PC-3 (cell line): ENCODE measurements at regions not wholly inside any gene's neighbourhood (a gene's known extent, or its start where the extent isn't known, plus 50 kb on each side); places are given as distances from the start of the nearest gene placed in this dataset.

Source experiments
- ATAC-seq: fragments of 200-7000 bp; cut with Tn5 transposase; 2 replicates; pipeline ENCODE4 v1.9.1; 2020; ENCODE audit warnings: mild to moderate bottlenecking, moderate library complexity
- BruUV-seq: library from RNA; stranded (reverse); fragments of 400-500 nt; replicated peaks from 2 replicates; lab custom pipeline; 2021; lab: Mats Ljungman, UMichigan
- CTCF ChIA-PET: fragments of 300-600 bp; sonication (Branson Sonifier 250); formaldehyde crosslinking; loops from one replicate; lab custom pipeline; 2022; ENCODE audit warnings: antibody characterized with exemption; lab: Charles Lee
- POLR2A ChIA-PET: fragments of 300-600 bp; sonication (Branson Sonifier 250); formaldehyde crosslinking; loops from one replicate; lab custom pipeline; 2022; ENCODE audit warnings: antibody characterized with exemption; ENCODE audit not compliant: unreplicated experiment; lab: Charles Lee
- DNase-seq: peaks from one replicate; pipeline ENCODE4 v3.0.0-alpha.2; 2015
- H2AFZ ChIP-seq: fragments of 300-600 bp; sonication (generic); 2 replicates; pipeline ENCODE4 v1.6.0; 2016; ENCODE audit warnings: antibody characterized with exemption, low read length
- H3F3A ChIP-seq: fragments of 300-600 bp; sonication (generic); one replicate; pipeline ENCODE4 v1.6.0; 2017; ENCODE audit warnings: antibody characterized with exemption, low read length, control low read depth, mild to moderate bottlenecking; ENCODE audit not compliant: unreplicated experiment
- H3K27ac ChIP-seq: fragments of 300-600 bp; sonication (generic); 2 replicates; pipeline ENCODE4 v1.5.1; 2016; ENCODE audit warnings: mild to moderate bottlenecking, low read length
- H3K27me3 ChIP-seq: fragments of 300-600 bp; sonication (generic); 2 replicates; pipeline ENCODE4 v1.6.1; 2016; ENCODE audit warnings: low read length, mixed read lengths
- H3K36me3 ChIP-seq: fragments of 300-600 bp; sonication (generic); 2 replicates; pipeline ENCODE4 v1.6.1; 2016; ENCODE audit warnings: low read depth, mixed run types, low read length, mixed read lengths
- H3K4me1 ChIP-seq: fragments of 300-600 bp; sonication (generic); 2 replicates; pipeline ENCODE4 v1.5.1; 2016; ENCODE audit warnings: low read length; ENCODE audit not compliant: insufficient read depth
- H3K4me2 ChIP-seq: fragments of 300-600 bp; sonication (generic); 2 replicates; pipeline ENCODE4 v1.6.0; 2016; ENCODE audit warnings: low read length
- H3K4me3 ChIP-seq: fragments of 300-600 bp; sonication (generic); 2 replicates; pipeline ENCODE4 v1.5.1; 2016; ENCODE audit warnings: mild to moderate bottlenecking, low read length, mixed read lengths
- H3K79me2 ChIP-seq: fragments of 300-600 bp; sonication (generic); 2 replicates; pipeline ENCODE4 v1.6.1; 2017; ENCODE audit warnings: low read length, mixed read lengths
- H3K9ac ChIP-seq: fragments of 300-600 bp; sonication (generic); 2 replicates; pipeline ENCODE4 v1.6.0; 2016; ENCODE audit warnings: mild to moderate bottlenecking, low read length
- H3K9me2 ChIP-seq: fragments of 300-600 bp; sonication (generic); replicated peaks from 2 replicates; pipeline ENCODE4 v1.6.1; 2016; ENCODE audit warnings: mixed run types, low read length, mixed read lengths
- H3K9me3 ChIP-seq: fragments of 300-600 bp; sonication (generic); 2 replicates; pipeline ENCODE4 v1.6.1; 2016; ENCODE audit warnings: low read length, mixed read lengths
- H4K20me1 ChIP-seq: fragments of 300-600 bp; sonication (generic); 2 replicates; pipeline ENCODE4 v1.6.1; 2016; ENCODE audit warnings: low read length, mixed read lengths
- CTCF ChIP-seq: fragments of 300-600 bp; sonication (generic); conservative IDR thresholded peaks from 2 replicates; pipeline ENCODE4 v1.5.1; 2017; ENCODE audit warnings: antibody characterized with exemption, low read depth, mild to moderate bottlenecking, low read length
- EZH2 ChIP-seq: fragments of 300-600 bp; sonication (generic); IDR thresholded peaks from one replicate; pipeline ENCODE4 v1.6.1; 2017; ENCODE audit warnings: antibody characterized with exemption, mild to moderate bottlenecking, low read length; ENCODE audit not compliant: unreplicated experiment
- EZH2phosphoT487 ChIP-seq: fragments of 300-600 bp; sonication (generic); IDR thresholded peaks from 2 replicates; pipeline ENCODE4 v1.6.1; 2018; ENCODE audit warnings: mild to moderate bottlenecking, antibody characterized with exemption, low read length, borderline replicate concordance
- intact Hi-C: fragments of 100-400 bp; cut with micrococcal nuclease; formaldehyde crosslinking; loops from 2 replicates; pipeline ENCODE4 v1.9.0; 2023

- H3K9me3 ChIP-seq, result no peaks in the 10 kb centered on the region
- ATAC-seq (no peak), DNase-seq (no peak)
- ChIA-PET CTCF (no interaction called here), POLR2A (no interaction called here)
- TF ChIP-seq CTCF, result no peak
- no peak for TF ChIP-seq EZH2
- TF ChIP-seq EZH2phosphoT487, result no peak
- no TSS peak for BruUV-seq
- no peak overlapping the region for H3K4me2 ChIP-seq
- peaks cover 29% of the 10 kb centered on the region for H3K27me3 ChIP-seq
- H2AFZ ChIP-seq, result no peak overlapping the region
- H3K4me1 ChIP-seq, result no peaks in the 10 kb centered on the region
- no peak overlapping the region for H3K4me3 ChIP-seq
- no peak overlapping the region for H3K27ac ChIP-seq
- no peaks in the 10 kb centered on the region for H3F3A ChIP-seq
- intact Hi-C loops, result no loop called here
- H4K20me1 ChIP-seq, result no peaks in the 10 kb centered on the region
- H3K9me2 ChIP-seq, result no peaks in the 10 kb centered on the region
- H3K79me2 ChIP-seq, result no peaks in the 10 kb centered on the region
- H3K9ac ChIP-seq, result no peak overlapping the region
- H3K36me3 ChIP-seq, result no peaks in the 10 kb centered on the region
Measured at GRCh38 chr12:4134448-4135263, 138.9 kb upstream of the CCND2 start.

- Histone ChIP-seq H2AFZ (no peak overlapping the region), H3K4me2 (no peak overlapping the region), H4K20me1 (no peaks in the 10 kb centered on the region), H3K4me3 (no peak overlapping the region), H3K27ac (no peak overlapping the region), H3K4me1 (no peaks in the 10 kb centered on the region), H3F3A (no peaks in the 10 kb centered on the region), H3K9ac (no peak overlapping the region), H3K79me2 (no peaks in the 10 kb centered on the region), H3K9me2 (no peaks in the 10 kb centered on the region), H3K36me3 (no peaks in the 10 kb centered on the region), H3K27me3 (peaks cover 36% of the 10 kb centered on the region), H3K9me3 (no peaks in the 10 kb centered on the region)
- BruUV-seq, result no TSS peak
- intact Hi-C loops, result no loop called here
- DNase-seq (no peak), ATAC-seq (no peak)
- TF ChIP-seq CTCF (no peak), EZH2phosphoT487 (no peak), EZH2 (no peak)
- ChIA-PET POLR2A (no interaction called here), CTCF (no interaction called here)
Measured at GRCh38 chr12:4133636-4134447, 139.7 kb upstream of the CCND2 start.

- no peak overlapping the region for H3K4me2 ChIP-seq
- H2AFZ ChIP-seq, result no peak overlapping the region
- peaks cover 44% of the 10 kb centered on the region for H3K27me3 ChIP-seq
- BruUV-seq, result no TSS peak
- TF ChIP-seq EZH2 (no peak), EZH2phosphoT487 (no peak)
- H3K36me3 ChIP-seq, result no peaks in the 10 kb centered on the region
- ChIA-PET POLR2A (no interaction called here), CTCF (no interaction called here)
- DNase-seq (no peak), ATAC-seq (no peak)
- H3K4me1 ChIP-seq, result no peaks in the 10 kb centered on the region
- no peaks in the 10 kb centered on the region for H4K20me1 ChIP-seq
- no peaks in the 10 kb centered on the region for H3K9me3 ChIP-seq
- no peaks in the 10 kb centered on the region for H3F3A ChIP-seq
- intact Hi-C loops, result no loop called here
- no peak overlapping the region for H3K4me3 ChIP-seq
- no peaks in the 10 kb centered on the region for H3K79me2 ChIP-seq
- no peaks in the 10 kb centered on the region for H3K9me2 ChIP-seq
- no peak overlapping the region for H3K9ac ChIP-seq
- H3K27ac ChIP-seq, result no peak overlapping the region
Measured at GRCh38 chr12:4133029-4133428, 140.5 kb upstream of the CCND2 start.
